Chondrocyte (in vitro differentiated cells): ENCODE measurements at regions not wholly inside any gene's neighbourhood (a gene's known extent, or its start where the extent isn't known, plus 50 kb on each side); places are given as distances from the start of the nearest gene placed in this dataset.

Experiments used
- DNase-seq: peaks from one replicate; pipeline ENCODE4 v3.0.0; 2021; ENCODE audit warnings: mixed read lengths, low spot score
- H3K27ac Mint-ChIP-seq: one replicate; pipeline ENCODE4 v1.8.0; 2021; ENCODE audit warnings: mild to moderate bottlenecking, moderate library complexity, mixed read lengths; ENCODE audit not compliant: unreplicated experiment
- H3K27me3 Mint-ChIP-seq: 2 replicates; pipeline ENCODE4 v1.8.0; 2021; ENCODE audit warnings: low read depth, mixed read lengths
- H3K36me3 Mint-ChIP-seq: 2 replicates; pipeline ENCODE4 v1.8.0; 2021; ENCODE audit warnings: low read depth, mixed read lengths
- H3K4me1 Mint-ChIP-seq: 2 replicates; pipeline ENCODE4 v1.8.0; 2021; ENCODE audit warnings: low read depth, mild to moderate bottlenecking, mixed read lengths
- H3K4me3 Mint-ChIP-seq: one replicate; pipeline ENCODE4 v1.8.0; 2021; ENCODE audit warnings: mild to moderate bottlenecking, moderate library complexity, mixed read lengths; ENCODE audit not compliant: unreplicated experiment
- H3K9me3 Mint-ChIP-seq: 2 replicates; pipeline ENCODE4 v1.8.0; 2021; ENCODE audit warnings: low read depth, mixed read lengths
- CTCF ChIP-seq: fragments of 200-600 bp; sonication (generic); IDR thresholded peaks from 2 replicates; pipeline ENCODE4 v1.5.0; 2021; ENCODE audit warnings: antibody characterized with exemption, mild to moderate bottlenecking, moderate library complexity

- Mint-ChIP-seq H3K4me1 (no peaks in the 10 kb centered on the region), H3K9me3 (peaks cover 1% of the 10 kb centered on the region), H3K27me3 (peaks cover 9% of the 10 kb centered on the region), H3K36me3 (peaks cover 2% of the 10 kb centered on the region), H3K27ac (no peak overlapping the region), H3K4me3 (no peak overlapping the region)
- TF ChIP-seq CTCF, result no peak
- no peak for DNase-seq
Observed at GRCh38 chr5:15334551-15335266, 165.3 kb upstream of the FBXL7 start.

DNA sequence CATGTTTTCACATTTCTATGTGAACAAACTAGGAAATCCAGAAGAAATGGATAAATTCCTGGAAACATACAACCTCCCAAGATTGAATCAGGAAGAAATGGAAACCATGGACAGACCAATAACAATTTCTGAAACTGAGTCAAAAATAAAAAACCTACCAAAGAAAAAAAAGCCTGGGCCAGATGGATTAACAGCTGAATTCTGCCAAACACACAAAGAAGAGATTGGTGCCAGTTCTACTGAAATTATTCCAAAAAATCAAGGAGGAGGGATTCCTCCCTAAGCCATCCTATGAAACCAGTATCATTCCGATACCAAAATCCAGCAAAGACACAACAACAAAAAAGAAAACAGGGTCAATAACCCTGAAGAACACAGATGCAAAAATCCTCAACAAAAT is 166.9 kb upstream of the FBXL7 start:
- H3K9me3 Mint-ChIP-seq, result no peaks in the 10 kb centered on the region
- peaks cover 2% of the 10 kb centered on the region for H3K36me3 Mint-ChIP-seq
- no peak for TF ChIP-seq CTCF
- peaks cover 13% of the 10 kb centered on the region for H3K27me3 Mint-ChIP-seq
- DNase-seq, result no peak
- H3K4me1 Mint-ChIP-seq, result no peaks in the 10 kb centered on the region
- H3K27ac Mint-ChIP-seq, result no peak overlapping the region
- no peak overlapping the region for H3K4me3 Mint-ChIP-seq

DNA sequence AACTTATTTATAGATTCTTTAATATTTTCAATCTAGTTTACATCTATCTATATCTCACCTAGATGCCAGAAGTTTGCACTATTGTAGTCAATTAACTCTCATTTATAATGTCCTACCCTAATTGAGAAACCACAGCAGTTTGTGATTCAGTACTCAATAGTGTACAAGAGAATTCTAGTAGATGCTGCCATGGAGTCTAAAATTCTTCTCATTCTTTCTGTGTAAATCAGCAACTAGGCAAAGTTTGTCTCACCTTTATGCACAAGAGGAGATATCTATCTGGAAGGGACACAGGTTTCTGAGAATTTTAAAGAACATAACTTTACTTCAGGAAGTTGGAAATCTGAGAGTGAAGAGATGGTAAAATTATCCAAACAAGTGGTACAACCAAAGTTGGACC is 173.0 kb upstream of the FBXL7 start:
- no peak for TF ChIP-seq CTCF
- Mint-ChIP-seq H3K4me3 (no peak overlapping the region), H3K36me3 (no peaks in the 10 kb centered on the region), H3K9me3 (peaks cover 3% of the 10 kb centered on the region), H3K4me1 (no peaks in the 10 kb centered on the region), H3K27ac (no peak overlapping the region), H3K27me3 (peaks cover 6% of the 10 kb centered on the region)
- no peak for DNase-seq

DNA sequence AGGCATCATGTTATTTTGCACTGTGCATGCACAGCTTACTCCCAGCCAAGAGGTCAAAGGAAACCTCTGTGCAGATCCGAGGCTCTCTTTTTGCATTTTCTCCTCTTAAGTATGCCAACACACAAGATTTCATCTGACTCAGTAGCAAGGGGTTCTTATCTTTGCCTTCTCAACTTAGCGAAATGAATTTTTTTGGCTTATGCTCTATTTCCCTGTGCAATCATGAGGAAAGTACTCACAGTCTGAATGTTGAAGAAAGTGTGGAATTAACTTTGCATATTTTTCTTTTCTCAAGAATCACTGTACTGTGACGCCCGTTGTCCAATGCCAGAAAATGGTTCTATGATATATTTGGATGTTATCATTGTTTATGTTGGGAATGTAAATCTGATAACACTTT is 173.5 kb upstream of the FBXL7 start:
- no peak overlapping the region for H3K27ac Mint-ChIP-seq
- TF ChIP-seq CTCF, result no peak
- H3K9me3 Mint-ChIP-seq, result peaks cover 3% of the 10 kb centered on the region
- H3K4me3 Mint-ChIP-seq, result no peak overlapping the region
- no peak for DNase-seq
- H3K27me3 Mint-ChIP-seq, result peaks cover 6% of the 10 kb centered on the region
- H3K36me3 Mint-ChIP-seq, result no peaks in the 10 kb centered on the region
- no peaks in the 10 kb centered on the region for H3K4me1 Mint-ChIP-seq

GRCh38 chr5:15322421-15322820 is 177.6 kb upstream of the FBXL7 start:
- no peak overlapping the region for H3K27ac Mint-ChIP-seq
- H3K36me3 Mint-ChIP-seq, result no peaks in the 10 kb centered on the region
- no peaks in the 10 kb centered on the region for H3K4me1 Mint-ChIP-seq
- TF ChIP-seq CTCF, result no peak
- DNase-seq, result no peak
- peaks cover 3% of the 10 kb centered on the region for H3K9me3 Mint-ChIP-seq
- H3K4me3 Mint-ChIP-seq, result no peak overlapping the region
- H3K27me3 Mint-ChIP-seq, result no peaks in the 10 kb centered on the region
